ENCODE measurements at regions not wholly inside any gene's neighbourhood (a gene's known extent, or its start where the extent isn't known, plus 50 kb on each side); places are given as distances from the start of the nearest gene placed in this dataset.

DNA sequence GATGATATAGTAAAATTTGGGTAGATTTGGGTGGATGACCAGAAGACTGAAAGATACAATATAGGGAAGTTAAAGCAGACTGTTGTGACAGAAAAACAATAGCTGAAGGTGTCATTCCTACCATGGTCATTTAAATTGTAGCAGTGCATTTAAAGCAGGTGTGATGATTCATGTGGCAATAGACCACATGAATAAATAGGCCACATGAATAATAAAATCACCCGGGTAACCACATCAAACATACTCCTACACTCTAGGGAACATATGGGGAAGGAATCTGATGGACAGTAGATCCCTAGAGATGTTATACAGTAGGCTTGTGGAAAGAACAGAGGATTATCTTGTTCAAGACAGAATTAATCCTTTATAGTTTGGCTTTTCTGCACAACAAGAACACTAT lies 392.6 kb downstream of the SLITRK5 start:
- TF ChIP-seq, protein P1, sequence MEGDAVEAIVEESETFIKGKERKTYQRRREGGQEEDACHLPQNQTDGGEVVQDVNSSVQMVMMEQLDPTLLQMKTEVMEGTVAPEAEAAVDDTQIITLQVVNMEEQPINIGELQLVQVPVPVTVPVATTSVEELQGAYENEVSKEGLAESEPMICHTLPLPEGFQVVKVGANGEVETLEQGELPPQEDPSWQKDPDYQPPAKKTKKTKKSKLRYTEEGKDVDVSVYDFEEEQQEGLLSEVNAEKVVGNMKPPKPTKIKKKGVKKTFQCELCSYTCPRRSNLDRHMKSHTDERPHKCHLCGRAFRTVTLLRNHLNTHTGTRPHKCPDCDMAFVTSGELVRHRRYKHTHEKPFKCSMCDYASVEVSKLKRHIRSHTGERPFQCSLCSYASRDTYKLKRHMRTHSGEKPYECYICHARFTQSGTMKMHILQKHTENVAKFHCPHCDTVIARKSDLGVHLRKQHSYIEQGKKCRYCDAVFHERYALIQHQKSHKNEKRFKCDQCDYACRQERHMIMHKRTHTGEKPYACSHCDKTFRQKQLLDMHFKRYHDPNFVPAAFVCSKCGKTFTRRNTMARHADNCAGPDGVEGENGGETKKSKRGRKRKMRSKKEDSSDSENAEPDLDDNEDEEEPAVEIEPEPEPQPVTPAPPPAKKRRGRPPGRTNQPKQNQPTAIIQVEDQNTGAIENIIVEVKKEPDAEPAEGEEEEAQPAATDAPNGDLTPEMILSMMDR (IDR thresholded peaks at IDR 0.05; ENCODE audit: insufficient read depth, missing control alignments): no peak
- FAIRE-seq (no peak), DNase-seq (ENCODE audit: insufficient read length, low spot score) (no peak)

DNA sequence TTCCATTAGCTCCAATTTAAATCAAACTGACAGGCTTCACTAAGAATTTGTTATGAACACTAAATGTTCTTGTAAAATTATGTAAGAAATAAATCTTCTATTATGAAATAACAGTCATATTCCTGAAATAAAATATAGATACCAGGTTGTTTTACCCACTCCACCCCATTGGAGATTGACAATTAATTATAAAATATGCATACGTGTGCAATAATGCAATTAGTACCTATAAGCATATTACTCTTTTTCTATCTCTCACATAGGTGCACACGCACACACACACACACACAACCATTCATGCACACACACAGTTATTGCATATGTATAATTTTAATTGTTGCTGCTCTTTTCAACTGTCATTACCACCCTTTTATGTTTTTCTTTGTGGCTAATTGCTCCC lies 395.7 kb downstream of the SLITRK5 start:
- TF ChIP-seq, protein P1 (IDR thresholded peaks at IDR 0.05; ENCODE audit: insufficient read depth, missing control alignments): no peak
- FAIRE-seq: no peak
- DNase-seq (ENCODE audit: insufficient read length, low spot score): no peak

DNA sequence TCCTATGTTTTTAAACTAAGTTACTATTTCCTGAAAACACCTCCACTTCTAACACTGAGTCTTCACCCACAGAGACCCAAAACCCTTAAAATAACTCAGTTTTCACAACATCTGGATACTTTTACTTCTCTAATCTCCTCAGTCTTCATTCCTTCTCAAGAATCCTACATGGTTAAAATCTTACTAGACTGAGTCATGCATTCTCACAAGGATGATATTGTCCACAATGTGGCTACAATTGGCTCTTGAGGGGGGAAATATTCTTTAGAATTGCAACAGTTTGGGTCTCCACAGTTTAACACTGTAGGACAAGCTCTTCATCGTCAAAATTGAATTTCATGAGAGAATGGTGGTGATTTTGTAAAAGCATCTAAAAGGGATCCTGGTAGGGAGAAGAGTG lies 397.1 kb downstream of the SLITRK5 start:
- FAIRE-seq: no peak
- no peak for DNase-seq (ENCODE audit: insufficient read length, low spot score)
- TF ChIP-seq, protein P1 (IDR thresholded peaks at IDR 0.05; ENCODE audit: insufficient read depth, missing control alignments): no peak

DNA sequence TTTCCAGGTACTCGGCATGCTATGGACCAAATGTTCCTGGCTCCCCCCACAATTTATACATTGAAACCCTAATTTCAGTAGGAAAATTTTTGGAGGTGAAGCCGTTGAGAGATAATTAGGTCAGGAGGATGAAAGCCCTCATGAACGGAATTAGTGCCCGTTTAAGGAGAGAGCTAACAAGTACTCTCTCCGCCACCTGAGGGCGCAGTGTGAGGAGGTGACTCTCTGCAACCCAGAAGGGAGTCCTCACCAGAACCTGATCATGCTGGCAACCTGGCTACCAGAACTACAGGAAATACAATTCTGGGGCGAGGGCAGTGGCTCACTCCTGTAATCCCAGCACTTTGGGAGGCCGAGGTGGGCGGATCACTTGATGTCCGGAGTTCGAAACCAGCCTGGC lies 397.8 kb downstream of the SLITRK5 start:
- DNase-seq (ENCODE audit: insufficient read length, low spot score) (no peak), FAIRE-seq (no peak)
- TF ChIP-seq, protein P1 (IDR thresholded peaks at IDR 0.05; ENCODE audit: insufficient read depth, missing control alignments): peak; percentile 14

DNA sequence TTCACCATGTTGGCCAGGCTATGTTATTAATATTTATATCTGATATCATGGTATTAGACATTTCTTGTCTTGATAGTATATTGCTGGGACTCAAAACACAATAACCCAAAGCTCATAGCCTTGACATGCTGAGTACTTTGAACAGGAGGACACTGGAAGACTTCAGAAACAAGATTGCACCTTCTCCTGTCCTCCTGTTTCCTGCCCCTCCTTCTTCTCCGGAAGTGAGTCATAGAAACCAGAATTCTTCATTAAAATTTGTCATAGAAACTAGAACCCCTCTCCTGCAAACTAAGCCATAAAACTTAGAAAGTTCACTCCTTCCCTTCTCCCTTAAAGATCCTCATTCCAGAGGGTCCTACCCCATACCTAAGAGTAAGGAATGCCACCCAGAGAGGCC lies 400.2 kb downstream of the SLITRK5 start:
- FAIRE-seq: no peak

DNA sequence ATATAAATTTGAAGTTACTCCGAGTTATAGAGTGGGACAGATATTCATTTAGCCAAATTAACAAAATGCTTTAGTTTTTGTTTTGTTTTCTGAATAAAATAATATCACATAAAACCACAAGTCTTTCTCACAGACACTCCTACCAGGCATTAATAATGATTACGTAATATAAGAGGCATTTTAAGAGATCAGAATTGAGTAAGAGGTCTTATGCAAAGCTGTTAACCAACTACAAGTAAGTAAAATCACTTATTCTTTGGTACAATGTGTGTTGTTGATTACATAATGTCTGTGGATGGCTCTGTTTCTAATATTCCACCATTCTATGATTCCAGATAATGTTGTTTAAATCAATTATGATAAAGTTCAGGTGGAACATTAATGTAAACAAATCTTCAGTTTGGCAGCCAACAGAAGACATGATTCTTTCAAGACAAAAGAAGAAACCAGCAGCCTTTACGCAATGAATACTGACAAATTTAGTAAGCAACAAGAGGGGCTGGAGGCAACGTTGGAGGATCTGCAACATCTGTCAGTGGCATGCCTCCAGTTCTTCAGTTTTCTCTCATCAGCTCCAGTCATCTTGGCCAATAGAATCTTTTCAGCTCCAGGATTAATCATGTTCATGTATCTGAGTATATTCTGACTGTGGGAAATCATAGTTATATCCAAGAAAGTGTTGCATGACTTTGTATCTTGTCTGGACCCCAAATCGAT lies 403.8 kb downstream of the SLITRK5 start:
- DNase-seq (ENCODE audit: insufficient read length, low spot score): no peak
- TF ChIP-seq, protein P1 (IDR thresholded peaks at IDR 0.05; ENCODE audit: insufficient read depth, missing control alignments): no peak
- FAIRE-seq: no peak

More for the DNA sequence above, 400.2 kb downstream of the SLITRK5 start:
- DNase-seq (ENCODE audit: insufficient read length, low spot score): no peak
- TF ChIP-seq, protein P1 (IDR thresholded peaks at IDR 0.05; ENCODE audit: insufficient read depth, missing control alignments): no peak

DNA sequence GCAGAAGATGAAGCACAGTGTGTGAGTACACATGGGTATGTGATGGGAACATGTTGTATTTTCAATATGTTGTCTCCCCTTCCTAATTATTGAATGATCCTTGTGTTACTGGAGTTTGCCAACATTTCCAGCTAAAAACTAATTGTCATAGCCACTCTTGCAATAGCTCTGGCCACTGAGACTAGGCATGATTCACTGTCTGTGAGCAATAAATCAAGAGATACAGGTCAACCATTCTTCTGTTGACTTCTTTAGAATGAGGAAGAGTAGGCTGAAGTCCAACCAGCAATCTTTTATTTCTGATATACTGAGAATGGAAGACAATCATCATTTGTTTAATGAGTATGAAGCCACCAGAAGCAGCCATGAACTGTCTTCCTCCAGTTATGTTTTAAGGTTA lies 413.9 kb downstream of the SLITRK5 start:
- DNase-seq (ENCODE audit: insufficient read length, low spot score) (no peak), FAIRE-seq (no peak)
- TF ChIP-seq, protein P1 (IDR thresholded peaks at IDR 0.05; ENCODE audit: insufficient read depth, missing control alignments): no peak
